Immature natural killer cell (primary cell): ENCODE measurements at regions not wholly inside any gene's neighbourhood (a gene's known extent, or its start where the extent isn't known, plus 50 kb on each side); places are given as distances from the start of the nearest gene placed in this dataset.
"Not testable (repeated sequence)": the region's sequence is repeated elsewhere in the genome, so short reads cannot be mapped to it uniquely, and the experiment has no call there.

Experiments
- DNase-seq, 3 donors: peaks; one replicate each; pipeline ENCODE4 v3.0.0; 2022; ENCODE audit warnings: mixed read lengths in 1 of 3
- H3K27ac Mint-ChIP-seq, 6 donors: one replicate each; pipeline ENCODE4 v1.8.0; 2020; ENCODE audit warnings: mixed read lengths in 6 of 6, mild to moderate bottlenecking in 5 of 6, inconsistent platforms in 4 of 6, moderate library complexity in 3 of 6
- H3K27me3 Mint-ChIP-seq, 3 donors: one replicate each; pipeline ENCODE4 v1.8.0; 2020 to 2021; ENCODE audit warnings: low read depth in 3 of 3, mild to moderate bottlenecking in 3 of 3, mixed read lengths in 3 of 3, moderate library complexity in 3 of 3, inconsistent platforms in 1 of 3
- H3K36me3 Mint-ChIP-seq, 3 donors: one replicate each; pipeline ENCODE4 v1.8.0; 2020; ENCODE audit warnings: mixed read lengths in 3 of 3, inconsistent platforms in 2 of 3, mild to moderate bottlenecking in 2 of 3
- H3K4me1 Mint-ChIP-seq, 2 donors: one replicate each; pipeline ENCODE4 v1.8.0; 2020; ENCODE audit warnings: inconsistent platforms in 2 of 2, mild to moderate bottlenecking in 2 of 2, mixed read lengths in 2 of 2, moderate library complexity in 1 of 2
- H3K4me3 Mint-ChIP-seq, 5 donors: one replicate each; pipeline ENCODE4 v1.8.0; 2020; ENCODE audit warnings: mild to moderate bottlenecking in 5 of 5, mixed read lengths in 5 of 5, inconsistent platforms in 3 of 5, moderate library complexity in 3 of 5
- H3K9me3 Mint-ChIP-seq, 6 donors: one replicate each; pipeline ENCODE4 v1.8.0; 2020; ENCODE audit warnings: mild to moderate bottlenecking in 6 of 6, mixed read lengths in 6 of 6, inconsistent platforms in 4 of 6, moderate library complexity in 3 of 6

- DNase-seq, H3K27me3 Mint-ChIP-seq, H3K4me3 Mint-ChIP-seq, H3K36me3 Mint-ChIP-seq, H3K9me3 Mint-ChIP-seq, H3K27ac Mint-ChIP-seq, H3K4me1 Mint-ChIP-seq: not testable (repeated sequence)
Observed at GRCh38 chr5:157968570-157968969, 109.6 kb upstream of the CLINT1 start.

GRCh38 chr5:157965989-157966388 lies 107.0 kb upstream of the CLINT1 start:
- DNase-seq: no peak
- H3K4me1 Mint-ChIP-seq: no peaks in the 10 kb centered on the region
- peaks cover 0 to 3% (median 3%) of the 10 kb centered on the region in 3 donors for H3K27me3 Mint-ChIP-seq
- H3K27ac Mint-ChIP-seq: no peak overlapping the region
- H3K9me3 Mint-ChIP-seq: no peaks in the 10 kb centered on the region
- H3K36me3 Mint-ChIP-seq: no peaks in the 10 kb centered on the region
- H3K4me3 Mint-ChIP-seq: no peak overlapping the region

GRCh38 chr5:157965040-157965678 lies 106.2 kb upstream of the CLINT1 start:
- peaks cover 0 to 7% (median 5%) of the 10 kb centered on the region in 3 donors for H3K27me3 Mint-ChIP-seq
- H3K36me3 Mint-ChIP-seq: no peaks in the 10 kb centered on the region
- H3K4me1 Mint-ChIP-seq: no peaks in the 10 kb centered on the region
- no peak overlapping the region for H3K4me3 Mint-ChIP-seq
- H3K9me3 Mint-ChIP-seq: no peaks in the 10 kb centered on the region
- H3K27ac Mint-ChIP-seq: no peak overlapping the region
- no peak for DNase-seq

GRCh38 chr5:157963761-157964160 lies 104.8 kb upstream of the CLINT1 start:
- Mint-ChIP-seq H3K9me3 (no peaks in the 10 kb centered on the region), H3K4me1 (no peaks in the 10 kb centered on the region), H3K36me3 (no peaks in the 10 kb centered on the region), H3K4me3 (no peak overlapping the region), H3K27ac (no peak overlapping the region), H3K27me3 (peaks cover 0 to 11% (median 5%) of the 10 kb centered on the region in 3 donors)
- DNase-seq: no peak

- Mint-ChIP-seq H3K36me3 (no peaks in the 10 kb centered on the region), H3K4me1 (no peaks in the 10 kb centered on the region), H3K4me3 (no peak overlapping the region), H3K27ac (no peak overlapping the region), H3K9me3 (no peaks in the 10 kb centered on the region), H3K27me3 (peaks cover 0 to 11% (median 5%) of the 10 kb centered on the region in 3 donors)
- DNase-seq: no peak
Observed at GRCh38 chr5:157963244-157963643, 104.3 kb upstream of the CLINT1 start.

GRCh38 chr5:157962686-157963085 lies 103.7 kb upstream of the CLINT1 start:
- H3K27ac Mint-ChIP-seq, DNase-seq, H3K36me3 Mint-ChIP-seq, H3K4me1 Mint-ChIP-seq, H3K9me3 Mint-ChIP-seq, H3K4me3 Mint-ChIP-seq: not testable (repeated sequence)
- H3K27me3 Mint-ChIP-seq: peaks cover 0 to 11% (median 5%) of the 10 kb centered on the region in 3 donors

- Mint-ChIP-seq H3K4me3 (no peak overlapping the region), H3K4me1 (no peaks in the 10 kb centered on the region), H3K9me3 (no peaks in the 10 kb centered on the region), H3K27me3 (peaks cover 1 to 14% (median 5%) of the 10 kb centered on the region in 3 donors), H3K36me3 (no peaks in the 10 kb centered on the region), H3K27ac (no peak overlapping the region)
- DNase-seq: no peak
Observed at GRCh38 chr5:157961896-157962590, 103.1 kb upstream of the CLINT1 start.

GRCh38 chr5:157961176-157961575 lies 102.2 kb upstream of the CLINT1 start:
- Mint-ChIP-seq H3K27me3 (peaks cover 4 to 15% (median 10%) of the 10 kb centered on the region in 3 donors), H3K4me1 (no peaks in the 10 kb centered on the region), H3K9me3 (no peaks in the 10 kb centered on the region), H3K36me3 (no peaks in the 10 kb centered on the region), H3K27ac (no peak overlapping the region), H3K4me3 (no peak overlapping the region)
- no peak for DNase-seq

- no peak overlapping the region for H3K27ac Mint-ChIP-seq
- H3K4me3 Mint-ChIP-seq: no peak overlapping the region
- H3K4me1 Mint-ChIP-seq: no peaks in the 10 kb centered on the region
- no peak for DNase-seq
- H3K27me3 Mint-ChIP-seq: peaks cover 7 to 20% (median 7%) of the 10 kb centered on the region in 3 donors
- H3K9me3 Mint-ChIP-seq: no peaks in the 10 kb centered on the region
- H3K36me3 Mint-ChIP-seq: no peaks in the 10 kb centered on the region
Observed at GRCh38 chr5:157959370-157959769, 100.4 kb upstream of the CLINT1 start.

GRCh38 chr5:157956271-157956885 lies 97.4 kb upstream of the CLINT1 start:
- Mint-ChIP-seq H3K9me3 (no peaks in the 10 kb centered on the region), H3K4me1 (no peaks in the 10 kb centered on the region), H3K36me3 (no peaks in the 10 kb centered on the region), H3K27ac (no peak overlapping the region), H3K4me3 (no peak overlapping the region), H3K27me3 (peaks cover 7 to 20% (median 12%) of the 10 kb centered on the region in 3 donors)
- no peak for DNase-seq

- H3K9me3 Mint-ChIP-seq: no peaks in the 10 kb centered on the region
- peaks cover 7 to 14% (median 10%) of the 10 kb centered on the region in 3 donors for H3K27me3 Mint-ChIP-seq
- no peak overlapping the region for H3K27ac Mint-ChIP-seq
- H3K4me1 Mint-ChIP-seq: no peaks in the 10 kb centered on the region
- H3K4me3 Mint-ChIP-seq: no peak overlapping the region
- H3K36me3 Mint-ChIP-seq: no peaks in the 10 kb centered on the region
- no peak for DNase-seq
Observed at GRCh38 chr5:157955541-157956172, 96.7 kb upstream of the CLINT1 start.

- Mint-ChIP-seq H3K27me3 (peaks cover 11 to 14% (median 13%) of the 10 kb centered on the region in 3 donors), H3K9me3 (no peaks in the 10 kb centered on the region), H3K4me1 (peaks cover 5 to 6% of the 10 kb centered on the region in 2 donors), H3K4me3 (no peak overlapping the region), H3K36me3 (no peaks in the 10 kb centered on the region), H3K27ac (no peak overlapping the region)
- DNase-seq: no peak
Observed at GRCh38 chr5:157952374-157952685, 93.4 kb upstream of the CLINT1 start.

GRCh38 chr5:157951673-157952373 lies 92.9 kb upstream of the CLINT1 start:
- no peak overlapping the region for H3K4me3 Mint-ChIP-seq
- H3K9me3 Mint-ChIP-seq: no peaks in the 10 kb centered on the region
- H3K27ac Mint-ChIP-seq: no peak overlapping the region
- peaks cover 5 to 6% of the 10 kb centered on the region in 2 donors for H3K4me1 Mint-ChIP-seq
- no peak for DNase-seq
- peaks cover 7 to 14% (median 12%) of the 10 kb centered on the region in 3 donors for H3K27me3 Mint-ChIP-seq
- no peaks in the 10 kb centered on the region for H3K36me3 Mint-ChIP-seq

GRCh38 chr5:157949520-157949919 lies 90.6 kb upstream of the CLINT1 start:
- H3K4me1 Mint-ChIP-seq: peaks cover 5 to 6% of the 10 kb centered on the region in 2 donors
- H3K27ac Mint-ChIP-seq: no peak overlapping the region
- peaks cover 4 to 9% (median 7%) of the 10 kb centered on the region in 3 donors for H3K27me3 Mint-ChIP-seq
- no peak for DNase-seq
- H3K36me3 Mint-ChIP-seq: no peaks in the 10 kb centered on the region
- no peak overlapping the region for H3K4me3 Mint-ChIP-seq
- H3K9me3 Mint-ChIP-seq: no peaks in the 10 kb centered on the region
